Loucy (cell line): ENCODE measurements at regions not wholly inside any gene's neighbourhood (a gene's known extent, or its start where the extent isn't known, plus 50 kb on each side); places are given as distances from the start of the nearest gene placed in this dataset.

Experiments
- CTCF ChIP-seq: fragments of 200-600 bp; sonication (generic); conservative IDR thresholded peaks from 2 replicates; pipeline ENCODE4 v1.5.1; 2014; ENCODE audit warnings: mild to moderate bottlenecking, antibody characterized with exemption, low read length
- EZH2phosphoT487 ChIP-seq: fragments of 200-600 bp; IDR thresholded peaks from 2 replicates; pipeline ENCODE4 v1.6.1; 2018; ENCODE audit warnings: antibody characterized with exemption, mild to moderate bottlenecking, moderate library complexity, borderline replicate concordance

GRCh38 chr5:29382780-29383179, 1810.7 kb upstream of the CDH6 start:
- TF ChIP-seq CTCF (no peak), EZH2phosphoT487 (no peak)
